Fibroblast of the aortic adventitia (primary cell): ENCODE measurements at regions not wholly inside any gene's neighbourhood (a gene's known extent, or its start where the extent isn't known, plus 50 kb on each side); places are given as distances from the start of the nearest gene placed in this dataset.

Experiments used
- DNase-seq: peaks from one replicate; pipeline ENCODE4 v3.0.0-alpha.2; 2010; ENCODE audit warnings: low read depth
- H3K4me3 ChIP-seq: 2 replicates; pipeline ENCODE4 v1.5.1; 2011; ENCODE audit warnings: low read depth, mild to moderate bottlenecking, control low read depth, low read length, moderate library complexity
- CTCF ChIP-seq: IDR thresholded peaks from 2 replicates; pipeline ENCODE4 v1.5.1; 2011; ENCODE audit warnings: mild to moderate bottlenecking, low read length, control low read depth, inconsistent platforms; ENCODE audit not compliant: insufficient read depth

- H3K4me3 ChIP-seq: no peak overlapping the region
- no peak for DNase-seq
- no peak for TF ChIP-seq CTCF
Observed at GRCh38 chr15:39193611-39194010, 387.3 kb upstream of the THBS1 start.

DNA sequence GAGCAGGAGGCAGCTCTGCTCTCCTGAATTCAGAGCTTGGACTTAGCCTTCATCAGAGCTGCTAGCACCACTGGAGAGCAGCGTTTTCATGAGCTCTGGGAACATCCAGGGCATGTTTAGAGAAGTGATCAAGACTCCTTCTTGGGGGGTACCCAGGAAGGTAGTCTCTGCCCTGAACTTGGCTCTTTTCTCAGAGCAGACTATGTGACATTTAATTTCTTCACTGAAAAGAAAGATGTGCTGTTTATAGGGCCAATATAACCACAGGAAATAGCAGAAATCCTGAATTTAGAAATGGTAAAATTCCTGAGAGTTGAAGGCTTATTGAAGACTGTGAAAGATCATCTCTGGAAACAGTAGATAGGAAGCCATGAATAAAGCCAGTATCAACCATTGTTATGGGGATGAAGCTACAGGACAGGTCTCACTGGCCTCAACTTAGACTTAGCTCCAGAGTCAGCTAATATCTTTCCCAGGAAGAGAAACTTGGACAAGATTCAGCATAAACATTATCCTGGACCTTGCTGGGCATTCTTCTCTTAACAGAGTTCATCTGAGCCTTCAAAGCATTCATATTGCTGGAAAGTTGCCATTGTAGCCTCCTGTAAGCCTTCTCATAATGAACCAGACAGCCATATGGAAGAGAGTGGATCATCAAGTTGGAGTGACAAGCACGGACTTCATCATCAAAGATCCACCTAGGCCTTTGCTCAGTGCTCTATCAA lies 386.6 kb upstream of the THBS1 start:
- TF ChIP-seq CTCF: no peak
- no peak overlapping the region for H3K4me3 ChIP-seq
- DNase-seq: peak; percentile 89

DNA sequence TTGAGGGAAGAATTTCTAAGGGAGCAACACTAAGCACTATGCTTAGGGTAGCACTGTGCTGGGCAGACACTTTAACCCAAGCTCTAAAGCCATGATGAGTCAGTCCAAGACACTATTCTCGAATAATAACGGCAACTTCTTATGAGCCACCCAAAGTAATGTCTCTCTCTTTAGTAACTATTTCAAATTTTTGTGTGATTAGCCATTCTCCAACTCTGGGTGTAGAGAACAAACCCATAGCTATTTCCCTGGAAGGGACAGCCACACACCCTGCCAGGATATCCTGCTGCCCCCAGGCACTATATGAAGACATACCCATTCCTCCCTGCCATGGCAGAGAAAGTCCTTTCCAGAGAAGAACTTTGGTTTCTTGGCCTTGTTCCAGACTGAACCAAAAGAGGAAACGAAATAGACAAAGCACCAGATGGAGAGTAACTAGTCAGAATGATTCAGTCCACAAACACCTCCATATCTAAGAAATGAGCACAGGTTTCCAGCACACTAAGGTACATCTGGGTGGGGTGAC lies 384.9 kb upstream of the THBS1 start:
- peak; percentile 81 for DNase-seq
- H3K4me3 ChIP-seq: no peak overlapping the region
- no peak for TF ChIP-seq CTCF

- DNase-seq: no peak
- no peak for TF ChIP-seq CTCF
- H3K4me3 ChIP-seq: no peak overlapping the region
Observed at GRCh38 chr15:39198044-39199000, 382.6 kb upstream of the THBS1 start.

DNA sequence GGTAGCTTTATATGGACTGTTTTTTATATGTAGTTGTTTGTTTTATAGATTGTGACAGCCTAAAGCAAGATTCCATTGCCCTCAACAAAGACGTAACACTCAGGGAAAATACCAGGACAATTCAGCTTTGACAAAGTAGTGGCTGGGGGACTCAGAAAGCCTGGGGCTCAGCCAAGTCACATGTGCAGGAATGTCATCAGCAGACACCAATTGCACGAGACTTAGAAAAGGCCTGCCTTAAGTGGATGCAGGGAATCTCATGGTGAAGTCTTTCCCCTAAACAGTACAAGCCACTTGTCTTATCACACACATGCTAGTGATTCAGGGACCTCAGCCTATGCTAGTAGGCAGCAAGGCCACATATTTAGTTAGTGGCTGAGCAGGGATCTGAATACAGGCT lies 381.8 kb upstream of the THBS1 start:
- no peak for DNase-seq
- H3K4me3 ChIP-seq: no peak overlapping the region
- no peak for TF ChIP-seq CTCF

GRCh38 chr15:39200586-39200985 lies 380.3 kb upstream of the THBS1 start:
- H3K4me3 ChIP-seq: no peak overlapping the region
- no peak for TF ChIP-seq CTCF
- DNase-seq: no peak
